LNCaP clone FGC (cell line): ENCODE measurements at regions not wholly inside any gene's neighbourhood (a gene's known extent, or its start where the extent isn't known, plus 50 kb on each side); places are given as distances from the start of the nearest gene placed in this dataset.

Source experiments
- DNase-seq: peaks from one replicate; pipeline ENCODE4 v3.0.0-alpha.2; 2011; ENCODE audit warnings: low read depth
- H3K4me3 ChIP-seq: 2 replicates; pipeline ENCODE4 v1.5.1; 2011; ENCODE audit warnings: mild to moderate bottlenecking, low read depth, low read length, control low read depth
- TF ChIP-seq, protein P1 (sequence below): IDR thresholded peaks from 2 replicates; pipeline ENCODE4 v1.5.1; 2012; ENCODE audit warnings: mild to moderate bottlenecking; ENCODE audit not compliant: control insufficient read depth, insufficient read depth; ENCODE audit errors: extremely low read depth

DNA sequence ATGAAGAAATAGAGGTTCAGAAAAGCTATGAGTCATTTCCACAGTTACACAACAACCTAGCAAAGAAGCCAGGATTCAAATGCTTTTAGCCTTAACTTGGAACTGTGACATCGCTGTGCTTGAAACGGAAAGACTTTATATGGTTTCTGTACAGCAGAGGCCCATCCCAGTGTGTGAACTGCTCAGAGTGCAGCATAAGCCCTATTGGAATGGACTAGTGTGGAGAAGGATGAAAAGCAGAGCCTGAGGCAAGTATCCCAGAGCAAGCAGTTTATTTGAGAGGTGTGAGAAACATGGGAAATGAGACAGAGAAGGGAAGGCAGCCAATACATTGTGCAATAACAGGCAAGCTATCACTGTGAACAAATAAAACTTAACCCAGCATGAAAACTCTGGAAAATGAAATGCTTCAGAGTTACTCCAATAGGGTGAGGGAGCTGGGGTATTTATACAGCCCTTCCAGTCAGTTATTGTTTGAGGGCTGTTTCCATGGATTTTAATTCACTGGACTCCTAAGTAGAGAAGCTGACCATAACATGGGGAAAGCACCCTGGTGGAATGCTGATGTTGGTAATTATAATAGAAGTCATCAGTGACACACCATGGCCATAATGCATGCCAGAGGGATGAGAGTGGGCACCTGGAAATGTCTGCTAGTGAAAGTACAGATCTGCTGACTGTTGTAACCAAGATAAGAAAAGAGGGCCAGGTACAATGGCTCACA, 254.0 kb upstream of the POU3F3 start:
- H3K4me3 ChIP-seq, result no peak overlapping the region
- DNase-seq, result peak; percentile 18
- TF ChIP-seq, protein P1, sequence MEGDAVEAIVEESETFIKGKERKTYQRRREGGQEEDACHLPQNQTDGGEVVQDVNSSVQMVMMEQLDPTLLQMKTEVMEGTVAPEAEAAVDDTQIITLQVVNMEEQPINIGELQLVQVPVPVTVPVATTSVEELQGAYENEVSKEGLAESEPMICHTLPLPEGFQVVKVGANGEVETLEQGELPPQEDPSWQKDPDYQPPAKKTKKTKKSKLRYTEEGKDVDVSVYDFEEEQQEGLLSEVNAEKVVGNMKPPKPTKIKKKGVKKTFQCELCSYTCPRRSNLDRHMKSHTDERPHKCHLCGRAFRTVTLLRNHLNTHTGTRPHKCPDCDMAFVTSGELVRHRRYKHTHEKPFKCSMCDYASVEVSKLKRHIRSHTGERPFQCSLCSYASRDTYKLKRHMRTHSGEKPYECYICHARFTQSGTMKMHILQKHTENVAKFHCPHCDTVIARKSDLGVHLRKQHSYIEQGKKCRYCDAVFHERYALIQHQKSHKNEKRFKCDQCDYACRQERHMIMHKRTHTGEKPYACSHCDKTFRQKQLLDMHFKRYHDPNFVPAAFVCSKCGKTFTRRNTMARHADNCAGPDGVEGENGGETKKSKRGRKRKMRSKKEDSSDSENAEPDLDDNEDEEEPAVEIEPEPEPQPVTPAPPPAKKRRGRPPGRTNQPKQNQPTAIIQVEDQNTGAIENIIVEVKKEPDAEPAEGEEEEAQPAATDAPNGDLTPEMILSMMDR, result no peak

DNA sequence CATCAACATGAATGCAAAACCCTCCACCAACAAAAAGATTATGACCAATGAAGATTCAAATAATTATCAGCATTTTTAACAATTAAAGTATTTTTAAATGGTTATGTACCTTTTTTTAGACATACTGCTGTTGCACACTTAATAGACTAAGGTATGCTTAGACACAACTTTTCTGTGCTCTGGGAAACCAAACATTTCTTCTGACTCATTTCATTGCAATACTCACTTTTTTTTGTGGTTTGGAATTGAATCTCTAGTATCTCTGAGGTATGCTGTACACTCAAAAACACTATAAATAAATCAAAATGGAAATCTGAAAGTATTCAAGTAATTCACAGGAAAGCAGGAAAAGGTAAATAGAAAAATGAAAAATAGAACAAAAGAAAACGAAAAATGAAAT, 247.9 kb upstream of the POU3F3 start:
- H3K4me3 ChIP-seq, result no peak overlapping the region
- no peak for DNase-seq
- TF ChIP-seq, protein P1, result no peak

DNA sequence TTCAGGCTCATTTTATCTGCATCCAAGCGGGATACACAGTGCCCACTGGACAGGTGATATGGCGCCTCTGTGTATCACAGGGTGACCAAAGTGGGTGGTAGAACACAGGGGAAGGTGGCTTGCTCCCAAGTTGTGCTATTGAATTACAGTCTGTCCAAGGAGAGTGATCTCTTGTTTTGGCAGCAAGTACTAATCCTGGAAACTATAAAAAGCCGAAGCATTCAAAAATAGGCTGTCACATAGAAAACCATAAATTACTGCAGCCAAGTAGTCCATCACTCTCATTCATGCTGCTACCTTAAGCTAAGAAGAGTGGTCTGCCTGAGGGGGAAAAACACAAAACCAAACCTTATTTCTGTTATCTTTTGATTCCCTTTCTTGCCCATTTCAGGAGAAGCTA, 237.1 kb upstream of the POU3F3 start:
- TF ChIP-seq, protein P1, result no peak
- no peak overlapping the region for H3K4me3 ChIP-seq
- DNase-seq, result no peak

DNA sequence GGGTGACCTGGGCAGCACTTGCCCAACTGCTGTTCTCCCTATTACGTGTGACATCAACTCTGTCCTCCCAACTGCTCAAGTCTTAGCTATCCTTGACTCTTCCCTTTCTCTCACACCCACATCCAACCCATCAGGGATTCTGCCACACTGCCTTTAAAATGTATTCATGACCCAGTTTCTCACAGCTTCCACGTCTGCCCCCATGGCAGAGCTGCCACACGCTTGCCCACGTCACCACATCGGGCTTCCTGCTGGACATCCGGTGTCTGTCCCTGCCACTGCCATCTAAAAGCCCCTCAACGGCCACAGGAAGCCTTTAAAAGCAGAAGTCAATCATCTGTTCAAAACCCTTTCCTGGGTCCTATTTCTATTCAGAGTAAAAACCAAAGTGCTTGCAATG, 233.1 kb upstream of the POU3F3 start:
- no peak overlapping the region for H3K4me3 ChIP-seq
- TF ChIP-seq, protein P1, result no peak
- no peak for DNase-seq

DNA sequence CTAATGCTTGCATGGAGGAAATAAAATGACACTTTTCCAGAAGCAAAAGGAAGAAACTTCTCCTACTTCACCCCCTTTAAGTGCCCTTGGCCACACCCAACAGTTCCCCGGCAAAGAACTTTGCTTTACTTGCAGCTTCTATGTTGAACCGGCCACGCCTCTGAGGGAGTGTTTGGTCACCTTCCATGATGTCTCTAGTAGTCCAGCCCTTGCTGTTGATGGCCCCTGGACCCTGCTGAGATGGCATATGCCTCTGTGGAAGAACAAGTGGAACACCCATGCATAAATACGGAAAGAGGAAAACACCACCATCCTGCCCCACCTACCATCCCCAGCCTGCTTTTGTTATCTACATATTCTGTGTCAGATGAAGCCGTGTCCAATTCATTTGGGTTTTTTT, 218.3 kb upstream of the POU3F3 start:
- TF ChIP-seq, protein P1, result no peak

DNA sequence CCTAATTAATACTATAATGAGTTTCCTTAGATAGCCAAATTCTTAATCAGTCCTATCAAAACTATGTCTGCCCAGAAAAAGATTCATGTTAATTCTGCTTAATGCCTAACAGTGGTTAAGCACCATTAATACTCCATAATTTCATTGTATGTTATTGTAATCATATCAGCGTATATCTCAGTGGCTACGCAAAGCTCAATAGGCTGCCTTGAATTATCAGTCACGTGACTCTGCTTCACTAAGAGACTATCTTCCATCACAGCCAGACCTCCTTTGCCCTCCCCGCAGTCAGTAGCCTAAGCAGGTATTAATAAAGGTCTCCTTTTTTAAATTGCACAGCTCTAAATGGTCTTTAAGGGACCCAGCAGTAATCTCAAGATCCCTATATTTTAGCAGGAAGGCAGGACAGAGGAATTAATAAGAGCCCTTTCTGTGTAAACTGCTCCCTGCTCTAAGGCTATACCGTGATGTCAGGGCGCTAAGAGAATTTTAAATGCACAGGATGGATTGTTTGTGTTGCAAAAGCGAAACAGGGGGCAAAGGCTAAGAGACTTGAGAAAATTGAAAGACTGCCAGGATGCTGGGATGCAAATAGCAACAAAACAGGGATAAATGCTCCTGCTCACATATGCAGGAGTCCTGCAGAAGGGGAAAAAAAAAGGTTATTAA, 215.6 kb upstream of the POU3F3 start:
- TF ChIP-seq, protein P1, result no peak
- DNase-seq, result no peak
- H3K4me3 ChIP-seq, result no peak overlapping the region

More for the DNA sequence above, 218.3 kb upstream of the POU3F3 start:
- DNase-seq, result no peak
- H3K4me3 ChIP-seq, result no peak overlapping the region

DNA sequence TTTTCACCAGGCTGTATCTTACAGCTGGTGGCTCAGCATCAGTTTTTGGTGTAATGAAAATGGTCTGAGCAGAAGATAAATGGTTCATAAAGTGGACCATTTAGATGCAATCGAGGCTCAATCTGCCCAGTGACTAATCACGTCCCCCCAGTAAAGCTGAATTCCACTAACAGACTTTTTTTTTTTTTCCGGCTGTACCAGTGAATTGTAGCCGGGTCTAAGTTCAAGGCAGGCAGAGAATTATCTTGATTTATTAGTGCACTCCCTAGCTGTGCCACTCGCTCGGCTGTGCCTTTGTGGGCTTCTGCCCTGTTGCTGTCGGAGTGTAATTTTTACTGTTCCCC, 215.1 kb upstream of the POU3F3 start:
- TF ChIP-seq, protein P1, result no peak

More for the DNA sequence above, 215.1 kb upstream of the POU3F3 start:
- DNase-seq, result no peak
- H3K4me3 ChIP-seq, result no peak overlapping the region
